SK-N-SH (cell line): ENCODE measurements at regions not wholly inside any gene's neighbourhood (a gene's known extent, or its start where the extent isn't known, plus 50 kb on each side); places are given as distances from the start of the nearest gene placed in this dataset.

Experiments
- CTCF ChIP-seq: fragments of 200-600 bp; sonication (generic); IDR thresholded peaks from 2 replicates; pipeline ENCODE4 v1.6.1; 2017; ENCODE audit warnings: antibody characterized with exemption, mild to moderate bottlenecking, moderate library complexity
- JUND ChIP-seq: IDR thresholded peaks from 2 replicates; pipeline ENCODE4 v1.4.0; 2012
- RAD21 ChIP-seq: IDR thresholded peaks from 2 replicates; pipeline ENCODE4 v1.6.1; 2012; ENCODE audit warnings: mild to moderate bottlenecking, low read length
- REST ChIP-seq: IDR thresholded peaks from 2 replicates; pipeline ENCODE4 v1.6.1; 2012; ENCODE audit warnings: mild to moderate bottlenecking, low read depth, low read length, moderate library complexity
- SMC3 ChIP-seq: IDR thresholded peaks from 2 replicates; pipeline ENCODE4 v1.6.1; 2012; ENCODE audit warnings: low read depth, low read length, improper control_type of control experiment
- TAF1 ChIP-seq: IDR thresholded peaks from 2 replicates; pipeline ENCODE4 v1.6.1; 2012; ENCODE audit warnings: low read depth, mild to moderate bottlenecking, low read length, moderate library complexity, borderline replicate concordance
- ZBTB33 ChIP-seq: IDR thresholded peaks from 2 replicates; pipeline ENCODE4 v1.4.0; 2012; ENCODE audit warnings: low read depth, borderline replicate concordance

GRCh38 chr6:135115834-135116233 is 61.2 kb upstream of the HBS1L start:
- no peak for TF ChIP-seq CTCF
- TF ChIP-seq JUND, result no peak
- no peak for TF ChIP-seq ZBTB33
- TF ChIP-seq REST, result no peak
- TF ChIP-seq RAD21, result no peak
- no peak for TF ChIP-seq TAF1
- no peak for TF ChIP-seq SMC3
